Panc1 (cell line): ENCODE measurements at regions not wholly inside any gene's neighbourhood (a gene's known extent, or its start where the extent isn't known, plus 50 kb on each side); places are given as distances from the start of the nearest gene placed in this dataset.

Experiments used
- CTCF ChIP-seq: fragments of 450-650 bp; IDR thresholded peaks from 2 replicates; pipeline ENCODE4 v1.5.1; 2017; ENCODE audit warnings: mild to moderate bottlenecking
- POLR2AphosphoS5 ChIP-seq: IDR thresholded peaks from 2 replicates; pipeline ENCODE4 v1.6.1; 2012; ENCODE audit warnings: mild to moderate bottlenecking, low read depth, low read length, moderate library complexity

GRCh38 chr6:65999288-65999791, 292.3 kb upstream of the EYS start:
- TF ChIP-seq CTCF = no peak
- TF ChIP-seq POLR2AphosphoS5 = no peak
